Adrenal gland (tissue), 9 donors: ENCODE measurements at regions not wholly inside any gene's neighbourhood (a gene's known extent, or its start where the extent isn't known, plus 50 kb on each side); places are given as distances from the start of the nearest gene placed in this dataset.

ENCODE experiments used
- DNase-seq, 7 donors: peaks; one replicate each; pipeline ENCODE4 v3.0.0-alpha.2; 2019 to 2020
- H3K27ac ChIP-seq, 5 donors: fragments of 200-600 bp; sonication (generic) in 4 of 5; 1 replicate in 3 of 5; 2 replicates in 2 of 5; pipeline versions ENCODE4 v1.5.1 to v1.8.0; 2016 to 2020; ENCODE audit warnings: mild to moderate bottlenecking in 1 of 5
- H3K27me3 ChIP-seq: fragments of 200-600 bp; 2 replicates; pipeline ENCODE4 v1.8.0; 2021
- H3K36me3 ChIP-seq, 2 donors: fragments of 200-600 bp; replicated peaks in 1 of 2; 1 replicate in 1 of 2; 2 replicates in 1 of 2; pipeline versions ENCODE4 v1.5.1 to v1.8.0; 2018 to 2022
- H3K4me1 ChIP-seq, 2 donors: fragments of 200-600 bp; replicated peaks in 1 of 2; 1 replicate in 1 of 2; 2 replicates in 1 of 2; pipeline versions ENCODE4 v1.5.1 to v1.8.0; 2018 to 2021
- H3K4me3 ChIP-seq, 4 donors: fragments of 200-600 bp; sonication (generic) in 3 of 4; one replicate each; pipeline ENCODE4 v1.5.1; 2016 to 2018
- H3K9me3 ChIP-seq, 3 donors: fragments of 200-600 bp; sonication (generic) in 1 of 3; replicated peaks in 1 of 3; 1 replicate in 2 of 3; 2 replicates in 1 of 3; pipeline versions ENCODE4 v1.5.1 to v1.8.0; 2016 to 2021
- POLR2A ChIP-seq, 2 donors: fragments of 450-650 bp; IDR thresholded peaks; one replicate each; pipeline ENCODE4 v1.6.1; 2017; ENCODE audit warnings: antibody characterized with exemption in 2 of 2, mild to moderate bottlenecking in 2 of 2, moderate library complexity in 1 of 2
- WGBS, 4 donors: extraction: QIAGEN DNeasy Blood & Tissue Kit in 2 of 4; methylation state at CpG; one replicate each; pipeline versions ENCODE4 v1.1.5 to v1.1.7; 2013 to 2017; 5-methylcytosine and 5-hydroxymethylcytosine counted together
- intact Hi-C, 2 donors: fragments of 100-400 bp; cut with DNase I; formaldehyde crosslinking; loops; one replicate each; pipeline versions ENCODE4 v1.14.1 to v1.15.0; 2022 to 2023
- TF ChIP-seq, protein P1 (sequence below), 6 experiments: fragments of 450-650 bp in 4 of 6; fragments of 200-600 bp in 2 of 6; sonication (generic) in 1 of 6; IDR thresholded peaks; 1 replicate in 5 of 6; 2 replicates in 1 of 6; pipeline versions ENCODE4 v1.5.1 to v1.8.0; 2016 to 2021; ENCODE audit warnings: antibody characterized with exemption in 6 of 6, mild to moderate bottlenecking in 2 of 6, moderate library complexity in 1 of 6
- donor health status: healthy with polysubstance abuse.
- donor health status: Bipolar disorder and iron deficiency.
- donor health status: DM: yes; HTN: yes; CAD: no.
- donor health status: DM: no; HTN: no; CAD: no.
- donor health status: DM: no; HTN: no; CAD: no.

DNA sequence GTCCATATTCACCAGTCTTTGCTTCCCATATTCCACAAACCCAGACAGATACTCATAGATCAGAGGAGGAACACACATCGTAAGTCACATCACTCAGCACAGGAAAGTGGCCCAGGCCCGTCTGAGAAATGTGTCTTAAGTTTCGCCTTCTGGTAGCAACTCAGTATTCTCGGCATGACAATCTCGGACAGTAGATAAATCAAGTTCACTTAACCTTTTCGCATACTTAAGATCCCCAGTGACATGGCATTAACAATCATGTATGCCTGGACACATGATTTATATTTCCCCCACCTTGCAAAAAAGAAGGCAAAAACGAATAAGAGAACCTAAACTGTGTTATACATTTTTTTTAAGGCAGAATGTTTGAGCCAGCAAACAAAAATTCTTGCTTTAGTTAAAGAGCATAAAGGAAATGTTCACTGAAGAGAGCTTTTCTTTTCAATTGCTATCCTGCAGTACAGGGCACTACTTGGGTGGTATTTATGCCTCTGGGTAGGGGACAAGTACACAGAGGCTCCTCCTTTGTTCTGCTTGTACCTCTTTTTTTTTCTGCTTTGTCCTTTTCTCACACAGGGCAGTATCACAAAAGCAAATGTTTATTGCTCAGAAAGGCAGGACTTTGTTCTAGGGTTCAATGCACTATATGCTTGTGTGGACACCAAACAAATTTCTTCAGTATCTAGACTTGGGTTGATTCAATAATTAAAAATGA is 360.6 kb downstream of the TDRD3 start:
- H3K36me3 ChIP-seq = no peaks in the 10 kb centered on the region
- no peak for DNase-seq
- WGBS, 4 donors = 59 to 65% (median 62%) methylated on average over 7 of the region's 7 CpGs
- H3K4me3 ChIP-seq = no peak overlapping the region
- intact Hi-C loops = no loop called here
- TF ChIP-seq, protein P1, sequence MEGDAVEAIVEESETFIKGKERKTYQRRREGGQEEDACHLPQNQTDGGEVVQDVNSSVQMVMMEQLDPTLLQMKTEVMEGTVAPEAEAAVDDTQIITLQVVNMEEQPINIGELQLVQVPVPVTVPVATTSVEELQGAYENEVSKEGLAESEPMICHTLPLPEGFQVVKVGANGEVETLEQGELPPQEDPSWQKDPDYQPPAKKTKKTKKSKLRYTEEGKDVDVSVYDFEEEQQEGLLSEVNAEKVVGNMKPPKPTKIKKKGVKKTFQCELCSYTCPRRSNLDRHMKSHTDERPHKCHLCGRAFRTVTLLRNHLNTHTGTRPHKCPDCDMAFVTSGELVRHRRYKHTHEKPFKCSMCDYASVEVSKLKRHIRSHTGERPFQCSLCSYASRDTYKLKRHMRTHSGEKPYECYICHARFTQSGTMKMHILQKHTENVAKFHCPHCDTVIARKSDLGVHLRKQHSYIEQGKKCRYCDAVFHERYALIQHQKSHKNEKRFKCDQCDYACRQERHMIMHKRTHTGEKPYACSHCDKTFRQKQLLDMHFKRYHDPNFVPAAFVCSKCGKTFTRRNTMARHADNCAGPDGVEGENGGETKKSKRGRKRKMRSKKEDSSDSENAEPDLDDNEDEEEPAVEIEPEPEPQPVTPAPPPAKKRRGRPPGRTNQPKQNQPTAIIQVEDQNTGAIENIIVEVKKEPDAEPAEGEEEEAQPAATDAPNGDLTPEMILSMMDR (IDR thresholded peaks at IDR 0.05) = no peak
- no peak for TF ChIP-seq POLR2A (IDR thresholded peaks at IDR 0.05)
- no peak overlapping the region for H3K27ac ChIP-seq
- peaks cover 0 to 7% of the 10 kb centered on the region in 2 donors for H3K4me1 ChIP-seq
- no peaks in the 10 kb centered on the region for H3K27me3 ChIP-seq
- H3K9me3 ChIP-seq = no peaks in the 10 kb centered on the region

DNA sequence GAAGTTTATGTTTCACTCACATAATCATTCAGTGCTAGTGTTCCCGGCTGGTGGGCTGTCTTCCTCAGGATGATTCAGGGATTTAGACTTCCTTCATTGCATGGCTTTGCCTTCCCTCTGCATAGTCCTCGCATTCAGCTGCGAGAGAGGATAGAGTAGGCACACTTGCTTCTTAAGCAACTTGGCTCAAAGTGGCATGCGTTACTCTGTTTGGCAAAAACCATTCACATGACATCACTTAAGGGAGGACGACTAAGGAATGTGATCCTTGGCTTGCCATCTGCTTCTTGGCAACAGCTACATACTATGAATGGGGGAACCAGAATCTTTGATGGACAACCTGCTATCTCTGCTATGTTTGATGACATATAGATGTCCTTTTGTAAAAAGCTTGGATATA is 359.3 kb downstream of the TDRD3 start:
- no peak for DNase-seq
- 60 to 70% (median 63%) methylated on average over 4 to 5 of the region's 5 CpGs for WGBS, 4 donors
- intact Hi-C loops = no loop called here
- no peaks in the 10 kb centered on the region for H3K36me3 ChIP-seq
- H3K27ac ChIP-seq = no peak overlapping the region
- H3K4me1 ChIP-seq = peaks cover 0 to 7% of the 10 kb centered on the region in 2 donors
- H3K4me3 ChIP-seq = no peak overlapping the region
- no peaks in the 10 kb centered on the region for H3K27me3 ChIP-seq
- no peak for TF ChIP-seq POLR2A (IDR thresholded peaks at IDR 0.05)
- TF ChIP-seq, protein P1 (IDR thresholded peaks at IDR 0.05) = no peak
- no peaks in the 10 kb centered on the region for H3K9me3 ChIP-seq

DNA sequence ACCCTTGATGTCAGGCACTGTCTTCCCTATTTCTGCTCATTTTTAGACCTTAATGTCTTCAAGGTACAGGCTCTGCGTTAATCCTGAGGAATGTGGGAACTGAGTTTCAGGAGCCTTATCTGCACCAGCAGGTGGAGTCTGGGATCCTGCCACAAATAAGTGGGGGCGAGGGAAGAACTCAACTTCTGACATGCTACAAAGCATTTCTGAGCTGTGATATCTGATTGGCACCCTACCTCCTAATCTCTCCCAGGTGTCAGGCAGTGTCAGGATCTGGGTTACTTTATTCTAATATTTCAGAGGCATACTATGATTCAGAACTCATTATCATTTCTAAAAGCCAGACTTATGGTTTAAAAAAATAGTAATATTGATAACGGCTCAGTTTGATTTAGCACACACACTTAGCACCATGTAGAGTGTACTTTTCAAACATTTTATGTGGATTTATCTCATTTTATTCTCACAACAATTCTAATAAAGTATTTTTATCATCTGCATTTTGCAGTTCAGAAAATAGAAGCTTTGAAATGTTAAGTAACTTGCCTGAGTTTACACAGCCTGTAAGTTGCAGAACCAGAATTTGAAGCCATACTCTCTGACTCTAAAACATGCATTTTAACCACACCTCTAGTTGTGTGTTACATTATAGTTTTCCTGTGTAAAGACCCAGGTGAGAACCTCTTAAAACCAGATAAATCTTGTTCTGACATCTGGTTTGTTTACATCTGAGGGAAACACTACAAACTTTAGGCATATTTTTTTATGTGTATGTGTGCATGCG is 358.6 kb downstream of the TDRD3 start:
- peaks cover 0 to 7% of the 10 kb centered on the region in 2 donors for H3K4me1 ChIP-seq
- no peak for DNase-seq
- no peak overlapping the region for H3K27ac ChIP-seq
- H3K27me3 ChIP-seq = no peaks in the 10 kb centered on the region
- TF ChIP-seq, protein P1 (IDR thresholded peaks at IDR 0.05) = no peak
- no peak for TF ChIP-seq POLR2A (IDR thresholded peaks at IDR 0.05)
- no peaks in the 10 kb centered on the region for H3K36me3 ChIP-seq
- 57 to 74% (median 66%) methylated on average over 4 of the region's 4 CpGs for WGBS, 4 donors
- H3K9me3 ChIP-seq = no peaks in the 10 kb centered on the region
- intact Hi-C loops = no loop called here
- no peak overlapping the region for H3K4me3 ChIP-seq

DNA sequence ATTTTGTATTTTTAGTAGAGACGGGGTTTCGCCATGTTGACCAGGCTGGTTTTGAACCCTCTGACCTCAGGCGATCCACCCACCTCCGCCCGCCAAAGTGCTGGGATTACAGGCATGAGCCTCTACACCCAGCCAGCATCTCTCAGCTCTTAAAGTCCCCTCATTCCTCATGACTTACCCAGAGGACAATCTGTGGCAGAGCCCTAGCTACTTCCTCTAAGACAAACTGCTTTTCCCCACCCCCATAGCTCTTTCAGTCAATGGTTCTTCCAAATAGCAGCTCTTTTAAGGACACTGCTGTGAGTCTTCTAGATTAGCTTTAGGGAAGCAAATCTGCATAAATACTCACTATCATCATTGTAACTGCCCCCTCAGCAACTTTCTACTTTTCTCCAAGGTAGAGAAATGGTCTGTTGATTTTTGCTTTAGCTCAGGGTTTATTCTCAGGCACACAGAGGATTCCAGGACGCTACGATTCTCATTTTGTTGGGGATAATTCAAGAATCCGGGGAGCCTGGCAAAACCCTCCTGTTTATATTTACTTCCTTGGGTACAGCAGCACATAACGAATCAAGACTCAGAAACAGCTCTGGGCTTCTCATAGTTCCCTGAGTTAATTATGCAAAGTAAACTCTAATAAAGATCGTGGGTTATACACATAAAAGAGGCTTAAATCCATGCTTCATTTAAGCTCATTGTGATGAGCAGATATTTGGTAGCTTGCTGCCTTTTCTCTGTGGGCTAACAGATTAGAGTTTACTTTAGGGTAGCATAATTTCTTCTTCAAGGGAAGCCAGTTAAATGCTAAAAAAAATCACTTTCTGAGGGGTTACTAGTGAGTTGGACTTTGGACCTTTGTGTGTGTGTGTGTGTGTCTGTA is 357.4 kb downstream of the TDRD3 start:
- H3K4me3 ChIP-seq = no peak overlapping the region
- WGBS, 4 donors = 79 to 85% (median 81%) methylated on average over 6 to 10 of the region's 10 CpGs
- intact Hi-C loops = no loop called here
- TF ChIP-seq, protein P1 (IDR thresholded peaks at IDR 0.05) = no peak
- no peak for TF ChIP-seq POLR2A (IDR thresholded peaks at IDR 0.05)
- no peaks in the 10 kb centered on the region for H3K36me3 ChIP-seq
- H3K27ac ChIP-seq = no peak overlapping the region
- H3K9me3 ChIP-seq = no peaks in the 10 kb centered on the region
- no peak for DNase-seq
- H3K4me1 ChIP-seq = peaks cover 0 to 2% of the 10 kb centered on the region in 2 donors
- H3K27me3 ChIP-seq = no peaks in the 10 kb centered on the region
